GM12878 (cell line): ENCODE measurements at regions not wholly inside any gene's neighbourhood (a gene's known extent, or its start where the extent isn't known, plus 50 kb on each side); places are given as distances from the start of the nearest gene placed in this dataset.

Source experiments
- ATAC-seq: fragments of 200-7000 bp; cut with Tn5 transposase; 3 replicates; pipeline ENCODE4 v1.9.1; 2020; ENCODE audit warnings: mild to moderate bottlenecking, moderate library complexity
- BruUV-seq: library from RNA; stranded (reverse); fragments of 400-500 nt; replicated peaks from 2 replicates; lab custom pipeline; 2021; lab: Mats Ljungman, UMichigan
- CTCF ChIA-PET: fragments of 300-600 bp; sonication (Branson Sonifier 250); formaldehyde crosslinking; extraction: SDS; loops from one replicate; lab custom pipeline; 2021; ENCODE audit warnings: inconsistent platforms; lab: Yijun Ruan, JAX
- POLR2A ChIA-PET: fragments of 350-600 bp; formaldehyde crosslinking; extraction: SDS; loops from one replicate; lab custom pipeline; 2021; ENCODE audit warnings: inconsistent platforms; lab: Charles Lee
- RAD21 ChIA-PET: fragments of 300-600 bp; sonication (Branson Sonifier 250); formaldehyde crosslinking; loops from one replicate; lab custom pipeline; 2023; ENCODE audit warnings: antibody characterized with exemption; ENCODE audit not compliant: unreplicated experiment; lab: Charles Lee
- SMC1A ChIA-PET: fragments of 300-600 bp; sonication (Branson Sonifier 250); formaldehyde crosslinking; loops from one replicate; lab custom pipeline; 2023; ENCODE audit not compliant: unreplicated experiment, uncharacterized antibody; lab: Charles Lee
- DNase-seq: peaks from one replicate; pipeline ENCODE4 v3.0.0-alpha.2; 2011; ENCODE audit warnings: low read depth, low spot score
- FAIRE-seq: peaks from 3 replicates; lab custom pipeline; 2011; peaks lifted over from hg19 to GRCh38; lab: Jason Lieb, UNC
- H2AFZ ChIP-seq: 2 replicates; pipeline ENCODE4 v1.6.0; 2011; ENCODE audit warnings: low read depth, low read length, control low read depth; ENCODE audit not compliant: control insufficient read depth
- H3K27ac ChIP-seq: 2 replicates; pipeline ENCODE4 v1.5.1; 2011; ENCODE audit warnings: control low read depth; ENCODE audit not compliant: control insufficient read depth, insufficient read depth
- H3K27me3 ChIP-seq, 2 experiments: replicated peaks in 1 of 2; 2 replicates each; pipeline versions ENCODE4 v1.6.0 to v1.6.1; 2011; ENCODE audit warnings: low read length in 1 of 2; ENCODE audit not compliant: control insufficient read depth in 2 of 2, insufficient read depth in 2 of 2
- H3K36me3 ChIP-seq, 2 experiments: 2 replicates each; pipeline ENCODE4 v1.5.1; 2011; ENCODE audit warnings: low read length in 1 of 2; ENCODE audit not compliant: control insufficient read depth in 2 of 2, insufficient read depth in 2 of 2
- H3K4me1 ChIP-seq: 2 replicates; pipeline ENCODE4 v1.6.1; 2011; ENCODE audit warnings: mild to moderate bottlenecking, low read length, moderate library complexity, mixed read lengths; ENCODE audit not compliant: control insufficient read depth, insufficient read depth
- H3K4me2 ChIP-seq: 2 replicates; pipeline ENCODE4 v1.6.0; 2011; ENCODE audit warnings: control low read depth; ENCODE audit not compliant: control insufficient read depth, insufficient read depth
- H3K4me3 ChIP-seq: fragments of 200-600 bp; sonication (generic); 2 replicates; pipeline ENCODE4 v1.5.1; 2016
- H3K79me2 ChIP-seq: 2 replicates; pipeline ENCODE4 v1.6.0; 2011; ENCODE audit warnings: low read length; ENCODE audit not compliant: control insufficient read depth, insufficient read depth
- H3K9ac ChIP-seq: 2 replicates; pipeline ENCODE4 v1.8.0; 2011; ENCODE audit warnings: low read length, control low read depth, mixed read lengths; ENCODE audit not compliant: control insufficient read depth, insufficient read depth
- H3K9me3 ChIP-seq: replicated peaks from 3 replicates; pipeline ENCODE4 v1.5.1; 2011; ENCODE audit warnings: mild to moderate bottlenecking, low read length; ENCODE audit not compliant: control insufficient read depth, insufficient read depth
- H4K20me1 ChIP-seq: 2 replicates; pipeline ENCODE4 v1.6.0; 2011; ENCODE audit not compliant: control insufficient read depth, insufficient read depth
- ATF7 ChIP-seq: fragments of 450-650 bp; IDR thresholded peaks from 2 replicates; pipeline ENCODE4 v1.6.1; 2016; ENCODE audit warnings: low read depth, mild to moderate bottlenecking
- MYC ChIP-seq: IDR thresholded peaks from 2 replicates; pipeline ENCODE4 v1.6.1; 2011; ENCODE audit warnings: mild to moderate bottlenecking, low read length, moderate library complexity, inconsistent platforms; ENCODE audit not compliant: insufficient read depth, insufficient replicate concordance, insufficient read length, severe bottlenecking
- NR2C2 ChIP-seq: IDR thresholded peaks from 2 replicates; pipeline ENCODE4 v1.6.1; 2011; ENCODE audit warnings: borderline replicate concordance, low read depth; ENCODE audit not compliant: control insufficient read depth, insufficient read length
- PAX8 ChIP-seq: fragments of 450-650 bp; IDR thresholded peaks from 2 replicates; pipeline ENCODE4 v1.6.1; 2017; ENCODE audit warnings: mild to moderate bottlenecking, moderate library complexity
- PML ChIP-seq: IDR thresholded peaks from 2 replicates; pipeline ENCODE4 v1.6.1; 2012; ENCODE audit warnings: low read length, inconsistent platforms
- ZNF207 ChIP-seq: fragments of 450-650 bp; IDR thresholded peaks from 2 replicates; pipeline ENCODE4 v1.6.1; 2014; ENCODE audit warnings: antibody characterized with exemption, mild to moderate bottlenecking, borderline replicate concordance
- WGBS: methylation state at CpG from one replicate; pipeline ENCODE4 v1.1.6; 2016; ENCODE audit warnings: low lambda C conversion rate; ENCODE audit not compliant: insufficient replicate concordance, insufficient coverage; ENCODE audit errors: missing lambda C conversion rate; 5-methylcytosine and 5-hydroxymethylcytosine counted together
- in situ Hi-C: fragments of 300-500 bp; cut with MboI; formaldehyde crosslinking; loops from 9 replicates; pipeline ENCODE4 v1.14.3; 2018; ENCODE audit warnings: mixed read lengths
- intact Hi-C: fragments of 100-400 bp; cut with micrococcal nuclease; formaldehyde crosslinking; loops from one replicate; pipeline ENCODE4 v1.14.2; 2022; ENCODE audit not compliant: unreplicated experiment
- TF ChIP-seq, protein P1 (sequence below): fragments of 450-650 bp; IDR thresholded peaks from 2 replicates; pipeline ENCODE4 v1.6.1; 2014; ENCODE audit warnings: mild to moderate bottlenecking

- RAD21 ChIA-PET: no interaction called here
Measured at GRCh38 chr10:79007018-79007417, 61.7 kb upstream of the ZMIZ1 start.

GRCh38 chr10:79007421-79008319 lies 61.1 kb upstream of the ZMIZ1 start:
- POLR2A ChIA-PET: no interaction called here
- Histone ChIP-seq H3K4me2 (no peak overlapping the region), H2AFZ (no peak overlapping the region), H3K9ac (no peak overlapping the region), H3K9me3 (no peaks in the 10 kb centered on the region), H3K79me2 (no peaks in the 10 kb centered on the region), H3K27me3 (no peaks in the 10 kb centered on the region; a peak in 2 of 4 replicates), H4K20me1 (no peaks in the 10 kb centered on the region), H3K4me3 (no peak overlapping the region), H3K4me1 (no peaks in the 10 kb centered on the region), H3K27ac (no peak overlapping the region), H3K36me3 (no peaks in the 10 kb centered on the region)
- BruUV-seq: no TSS peak
- in situ Hi-C loops: no loop called here
- TF ChIP-seq, protein P1, sequence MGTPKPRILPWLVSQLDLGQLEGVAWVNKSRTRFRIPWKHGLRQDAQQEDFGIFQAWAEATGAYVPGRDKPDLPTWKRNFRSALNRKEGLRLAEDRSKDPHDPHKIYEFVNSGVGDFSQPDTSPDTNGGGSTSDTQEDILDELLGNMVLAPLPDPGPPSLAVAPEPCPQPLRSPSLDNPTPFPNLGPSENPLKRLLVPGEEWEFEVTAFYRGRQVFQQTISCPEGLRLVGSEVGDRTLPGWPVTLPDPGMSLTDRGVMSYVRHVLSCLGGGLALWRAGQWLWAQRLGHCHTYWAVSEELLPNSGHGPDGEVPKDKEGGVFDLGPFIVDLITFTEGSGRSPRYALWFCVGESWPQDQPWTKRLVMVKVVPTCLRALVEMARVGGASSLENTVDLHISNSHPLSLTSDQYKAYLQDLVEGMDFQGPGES: no peak
- TF ChIP-seq NR2C2 (no peak), ATF7 (0 out of 2 replicates have a peak, but pooled peaks have one; percentile 20)
- no peak for DNase-seq
- no peak for ATAC-seq
- 16% methylated on average over 5 of the region's 5 CpGs for WGBS
- FAIRE-seq: no peak
- CTCF ChIA-PET: no interaction called here
- intact Hi-C loops: no loop called here
- SMC1A ChIA-PET: no interaction called here
- RAD21 ChIA-PET: no interaction called here

More at GRCh38 chr10:79007018-79007417, 61.7 kb upstream of the ZMIZ1 start:
- Histone ChIP-seq H3K27ac (no peak overlapping the region), H3K9ac (no peak overlapping the region), H3K4me2 (no peak overlapping the region), H3K36me3 (no peaks in the 10 kb centered on the region), H2AFZ (no peak overlapping the region), H3K4me3 (no peak overlapping the region), H3K27me3 (peaks cover 0 to 1% of the 10 kb centered on the region in 2 experiments; a peak in 2 of 4 replicates), H4K20me1 (no peaks in the 10 kb centered on the region), H3K79me2 (no peaks in the 10 kb centered on the region), H3K4me1 (no peaks in the 10 kb centered on the region), H3K9me3 (no peaks in the 10 kb centered on the region)
- BruUV-seq: no TSS peak
- CTCF ChIA-PET: no interaction called here
- DNase-seq (no peak), FAIRE-seq (no peak), ATAC-seq (no peak)
- TF ChIP-seq ZNF207 (no peak), PAX8 (no peak), PML (no peak), MYC (no peak)
- TF ChIP-seq, protein P1: no peak
- WGBS: 56% methylated on average over 8 of the region's 8 CpGs
- SMC1A ChIA-PET: no interaction called here
- intact Hi-C loops: no loop called here
- POLR2A ChIA-PET: no interaction called here
- in situ Hi-C loops: no loop called here
